K562 (cell line): ENCODE measurements at regions not wholly inside any gene's neighbourhood (a gene's known extent, or its start where the extent isn't known, plus 50 kb on each side); places are given as distances from the start of the nearest gene placed in this dataset.
A peak's percentile ranks its signal among the peaks of the same experiment; 100 is the strongest.

Experiments used
- ATAC-seq: fragments of 200-7000 bp; cut with Tn5 transposase; 3 replicates; pipeline ENCODE4 v1.9.1; 2020; ENCODE audit warnings: moderate library complexity
- BruUV-seq: library from RNA; stranded (reverse); fragments of 400-500 nt; replicated peaks from 2 replicates; lab custom pipeline; 2021; lab: Mats Ljungman, UMichigan
- CTCF ChIA-PET: fragments of 300-600 bp; formaldehyde crosslinking; extraction: SDS; loops from one replicate; lab custom pipeline; 2021; ENCODE audit warnings: low intra/inter-chr PET ratio; lab: Yijun Ruan, JAX
- POLR2A ChIA-PET: fragments of 300-600, 350-650 bp; sonication (Branson Sonifier 250); formaldehyde crosslinking; extraction: SDS; loops from one replicate; lab custom pipeline; 2021; ENCODE audit warnings: antibody characterized with exemption, inconsistent platforms; lab: Yijun Ruan, JAX
- DNase-seq, 4 experiments: peaks; one replicate each; pipeline versions ENCODE4 v3.0.0 to v3.0.0-alpha.2; 2011 to 2018; ENCODE audit warnings: low spot score in 3 of 4, mixed read lengths in 3 of 4; ENCODE audit errors: extremely low read depth in 1 of 4
- FAIRE-seq: peaks from 2 replicates; lab custom pipeline; 2011; peaks lifted over from hg19 to GRCh38; lab: Jason Lieb, UNC
- H2AFZ ChIP-seq: 2 replicates; pipeline ENCODE4 v1.6.0; 2011; ENCODE audit warnings: low read depth, low read length, control low read depth, inconsistent platforms
- H3K27ac ChIP-seq: fragments of 200-600 bp; 3 replicates; pipeline ENCODE4 v1.8.0; 2011; ENCODE audit warnings: low read depth, mild to moderate bottlenecking, control low read depth, inconsistent platforms, low read length, moderate library complexity, mixed read lengths; ENCODE audit errors: extremely low read depth
- H3K27me3 ChIP-seq, 2 experiments: fragments of 300-600 bp in 1 of 2; 2 replicates in 1 of 2; 3 replicates in 1 of 2; pipeline versions ENCODE4 v1.6.0 to v1.8.0; 2011; ENCODE audit warnings: inconsistent platforms in 2 of 2, low read length in 2 of 2, mild to moderate bottlenecking in 1 of 2, mixed read lengths in 1 of 2, moderate library complexity in 1 of 2; ENCODE audit not compliant: control insufficient read depth in 2 of 2, insufficient read depth in 2 of 2
- H3K36me3 ChIP-seq: fragments of 300-600 bp; 3 replicates; pipeline ENCODE4 v1.8.0; 2011; ENCODE audit warnings: mild to moderate bottlenecking, low read length, inconsistent platforms; ENCODE audit not compliant: control insufficient read depth, insufficient read depth
- H3K4me1 ChIP-seq, 2 experiments: fragments of 200-600 bp in 1 of 2; replicated peaks in 1 of 2; 2 replicates in 1 of 2; 3 replicates in 1 of 2; pipeline versions ENCODE4 v1.5.1 to v1.8.0; 2011; ENCODE audit warnings: inconsistent platforms in 2 of 2, low read length in 2 of 2, mild to moderate bottlenecking in 1 of 2, mixed read lengths in 1 of 2, moderate library complexity in 1 of 2; ENCODE audit not compliant: control insufficient read depth in 2 of 2, insufficient read depth in 2 of 2
- H3K4me2 ChIP-seq: 2 replicates; pipeline ENCODE4 v1.6.1; 2011; ENCODE audit warnings: low read length, control low read depth, inconsistent platforms, mixed read lengths; ENCODE audit not compliant: insufficient read depth
- H3K4me3 ChIP-seq: fragments of 200-600 bp; sonication (generic), shearing (Covaris generic); 2 replicates; pipeline ENCODE4 v1.5.1; 2016; ENCODE audit warnings: control low read depth, inconsistent platforms
- H3K79me2 ChIP-seq: fragments of 200-600 bp; 3 replicates; pipeline ENCODE4 v1.8.0; 2011; ENCODE audit warnings: low read length, inconsistent platforms; ENCODE audit not compliant: control insufficient read depth, insufficient read depth
- H3K9ac ChIP-seq, 2 experiments: 2 replicates each; pipeline versions ENCODE4 v1.6.0 to v1.6.1; 2011; ENCODE audit warnings: low read depth in 2 of 2, low read length in 2 of 2, control low read depth in 1 of 2, inconsistent platforms in 1 of 2, mild to moderate bottlenecking in 1 of 2, mixed read lengths in 1 of 2; ENCODE audit not compliant: insufficient read depth in 1 of 2
- H3K9me1 ChIP-seq: one replicate; pipeline ENCODE4 v1.6.0; 2011; ENCODE audit warnings: inconsistent platforms, mild to moderate bottlenecking, low read length, moderate library complexity; ENCODE audit not compliant: control insufficient read depth, insufficient read depth
- H3K9me3 ChIP-seq: replicated peaks from 2 replicates; pipeline ENCODE4 v1.5.1; 2011; ENCODE audit warnings: low read depth, low read length, inconsistent platforms; ENCODE audit not compliant: control insufficient read depth, insufficient read depth
- H4K20me1 ChIP-seq: replicated peaks from 2 replicates; pipeline ENCODE4 v1.6.1; 2011; ENCODE audit warnings: low read length, inconsistent platforms, mixed read lengths; ENCODE audit not compliant: control insufficient read depth, insufficient read depth
- LARP7 ChIP-seq: fragments of 450-650 bp; IDR thresholded peaks from 2 replicates; pipeline ENCODE4 v1.6.1; 2016
- NRF1 ChIP-seq, 2 experiments: fragments of 450-650 bp; IDR thresholded peaks in 1 of 2; conservative IDR thresholded peaks in 1 of 2; 2 replicates each; pipeline ENCODE4 v1.6.1; 2014; ENCODE audit warnings: mild to moderate bottlenecking in 2 of 2
- SLC30A9 ChIP-seq: fragments of 250-450 bp; sonication (Bioruptor Pico); IDR thresholded peaks from 2 replicates; pipeline ENCODE4 v1.8.0; 2022; ENCODE audit warnings: mild to moderate bottlenecking, moderate library complexity
- THRB ChIP-seq: fragments of 450-650 bp; formaldehyde crosslinking; conservative IDR thresholded peaks from 2 replicates; pipeline ENCODE4 v1.4.0; 2022; ENCODE audit warnings: mild to moderate bottlenecking, missing genetic modification characterization
- ZNF347 ChIP-seq: fragments of 450-650 bp; formaldehyde crosslinking; IDR thresholded peaks from 2 replicates; pipeline ENCODE4 v1.4.0; 2020; ENCODE audit warnings: low read depth, mild to moderate bottlenecking, moderate library complexity
- ZNF384 ChIP-seq: IDR thresholded peaks from 2 replicates; pipeline ENCODE4 v1.6.1; 2012; ENCODE audit warnings: low read depth, low read length, improper control_type of control experiment
- ZNF41 ChIP-seq: fragments of 250-450 bp; sonication (Bioruptor Pico); conservative IDR thresholded peaks from 2 replicates; pipeline ENCODE4 v1.4.0; 2020; ENCODE audit warnings: mild to moderate bottlenecking
- WGBS: fragments of 100-300 bp; shearing (Covaris generic); methylation state at CpG from one replicate; pipeline ENCODE4 v1.1.6; 2016; ENCODE audit warnings: low coverage, mixed read lengths; ENCODE audit not compliant: insufficient coverage; ENCODE audit errors: missing lambda C conversion rate; 5-methylcytosine and 5-hydroxymethylcytosine counted together
- in situ Hi-C: fragments of 300-500 bp; cut with MboI; formaldehyde crosslinking; loops from 4 replicates; pipeline ENCODE4 v1.15.0; 2018; ENCODE audit warnings: inconsistent platforms, mixed read lengths
- intact Hi-C: fragments of 100-400 bp; cut with micrococcal nuclease; formaldehyde crosslinking; loops from 2 replicates; pipeline ENCODE4 v1.14.2; 2022

GRCh38 chr19:28208745-28209144 lies 1004.2 kb downstream of the UQCRFS1 start:
- in situ Hi-C loops = no loop called here
- no peak for TF ChIP-seq NRF1 (conservative IDR thresholded peaks at IDR 0.05 in 1 of 2, IDR thresholded peaks at IDR 0.05 in 1 of 2)
- TF ChIP-seq LARP7 = no peak
- TF ChIP-seq ZNF384 = no peak
- no peak for TF ChIP-seq ZNF41 (CRISPR knock-in tag)
- TF ChIP-seq THRB (CRISPR knock-in tag) = no peak
- TF ChIP-seq SLC30A9 (CRISPR knock-in tag) = no peak
- TF ChIP-seq ZNF347 (CRISPR knock-in tag) = no peak
- no TSS peak for BruUV-seq

More at GRCh38 chr19:28208745-28209144, 1004.2 kb downstream of the UQCRFS1 start:
- no peaks in the 10 kb centered on the region for H3K4me1 ChIP-seq
- ChIA-PET POLR2A (no interaction called here), CTCF (no interaction called here)
- H3K4me2 ChIP-seq = no peak overlapping the region
- H3K79me2 ChIP-seq = no peaks in the 10 kb centered on the region
- intact Hi-C loops = no loop called here
- H3K4me3 ChIP-seq = no peak overlapping the region
- H4K20me1 ChIP-seq = no peaks in the 10 kb centered on the region
- DNase-seq (no peak), ATAC-seq (0 out of 3 replicates have a peak, but pooled peaks have one; percentile 33), FAIRE-seq (no peak)
- H3K36me3 ChIP-seq = no peaks in the 10 kb centered on the region
- H3K9ac ChIP-seq = no peak overlapping the region
- H3K27ac ChIP-seq = no peak overlapping the region
- no peak overlapping the region for H2AFZ ChIP-seq
- WGBS = 0% methylated on average over 10 of the region's 10 CpGs
- H3K27me3 ChIP-seq = no peaks in the 10 kb centered on the region
- no peaks in the 10 kb centered on the region for H3K9me1 ChIP-seq
- H3K9me3 ChIP-seq = no peaks in the 10 kb centered on the region
